Natural killer cell treated with Interleukin-12 subunit alpha and Interleukin-12 subunit beta and Interleukin-15 and Interleukin-18, amount 100 ng/mL, for 72 hours (primary cell): ENCODE measurements at regions not wholly inside any gene's neighbourhood (a gene's known extent, or its start where the extent isn't known, plus 50 kb on each side); places are given as distances from the start of the nearest gene placed in this dataset.
"Not testable (repeated sequence)": the region's sequence is repeated elsewhere in the genome, so short reads cannot be mapped to it uniquely, and the experiment has no call there.

Experiments
- ATAC-seq, 2 donors: fragments of 150-1000 bp; cut with Tn5 transposase in 1 of 2; sonication (Bioruptor Pico), chemical (Tn5 transposase) in 1 of 2; 2 replicates each; pipeline ENCODE4 v1.10.0; 2021
- DNase-seq: peaks from one replicate; pipeline ENCODE4 v3.0.0; 2022; ENCODE audit warnings: low spot score
- H3K27ac Mint-ChIP-seq, 2 donors: 1 replicate in 1 of 2; 2 replicates in 1 of 2; pipeline ENCODE4 v1.8.0; 2022; ENCODE audit warnings: mixed read lengths in 2 of 2, mild to moderate bottlenecking in 1 of 2, moderate library complexity in 1 of 2
- H3K27me3 Mint-ChIP-seq, 2 donors: 1 replicate in 1 of 2; 2 replicates in 1 of 2; pipeline ENCODE4 v1.8.0; 2022; ENCODE audit warnings: mixed read lengths in 2 of 2
- H3K36me3 Mint-ChIP-seq: one replicate; pipeline ENCODE4 v1.8.0; 2022; ENCODE audit warnings: mixed read lengths
- H3K4me1 Mint-ChIP-seq, 2 donors: 1 replicate in 1 of 2; 2 replicates in 1 of 2; pipeline ENCODE4 v1.8.0; 2022; ENCODE audit warnings: low read depth in 2 of 2, mixed read lengths in 2 of 2, mild to moderate bottlenecking in 1 of 2
- H3K4me3 Mint-ChIP-seq: one replicate; pipeline ENCODE4 v1.8.0; 2022; ENCODE audit warnings: mixed read lengths
- H3K9me3 Mint-ChIP-seq: 2 replicates; pipeline ENCODE4 v1.8.0; 2022; ENCODE audit warnings: mixed read lengths

DNA sequence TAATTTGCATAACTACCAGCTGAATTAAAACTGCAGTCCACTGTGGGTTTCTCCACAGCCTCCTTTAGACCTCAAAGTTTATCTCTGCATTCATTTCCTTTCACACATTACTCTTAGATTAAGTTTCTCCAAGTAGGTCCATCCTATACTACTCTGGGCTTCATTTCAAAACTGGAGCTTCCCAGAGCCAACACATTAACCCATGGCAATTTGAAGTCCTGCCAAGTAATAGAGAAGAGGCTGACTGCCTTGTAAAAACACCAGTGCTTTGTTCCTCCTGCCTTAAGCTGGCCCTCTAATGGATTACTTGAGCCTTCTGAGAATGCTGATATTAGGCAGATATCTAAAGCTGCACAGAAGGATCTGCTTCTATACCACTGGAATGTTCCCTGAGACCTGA, 997.2 kb upstream of the SLIT2 start:
- H3K4me3 Mint-ChIP-seq = no peak overlapping the region
- no peaks in the 10 kb centered on the region for H3K4me1 Mint-ChIP-seq
- H3K36me3 Mint-ChIP-seq = peaks cover 4% of the 10 kb centered on the region
- no peak overlapping the region for H3K27ac Mint-ChIP-seq
- ATAC-seq = no peak
- DNase-seq = no peak
- H3K27me3 Mint-ChIP-seq = no peaks in the 10 kb centered on the region
- peaks cover 25% of the 10 kb centered on the region for H3K9me3 Mint-ChIP-seq

DNA sequence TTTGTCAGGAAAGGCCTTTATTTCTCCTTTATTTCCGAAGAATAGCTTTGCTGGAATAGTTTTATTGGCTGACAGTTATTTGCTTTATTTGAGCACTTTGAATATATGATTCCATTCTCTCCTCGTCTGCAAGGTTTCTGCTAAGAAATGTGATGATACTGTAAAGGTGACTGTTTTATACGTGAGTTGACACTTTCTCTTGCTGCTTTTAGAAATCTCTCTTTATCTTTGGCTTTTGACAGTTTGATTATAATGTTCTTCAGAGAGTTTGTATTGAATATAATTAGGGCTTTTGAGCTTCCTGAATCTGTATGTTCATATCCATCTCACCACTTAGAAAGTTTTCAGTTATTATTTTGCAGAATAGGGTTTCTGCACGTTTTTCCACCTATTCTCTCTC, 1003.7 kb upstream of the SLIT2 start:
- Mint-ChIP-seq H3K27ac (no peak overlapping the region), H3K27me3 (no peaks in the 10 kb centered on the region), H3K9me3 (peaks cover 30% of the 10 kb centered on the region), H3K4me3 (no peak overlapping the region), H3K36me3 (peaks cover 9% of the 10 kb centered on the region), H3K4me1 (no peaks in the 10 kb centered on the region)
- DNase-seq (no peak), ATAC-seq (no peak)

DNA sequence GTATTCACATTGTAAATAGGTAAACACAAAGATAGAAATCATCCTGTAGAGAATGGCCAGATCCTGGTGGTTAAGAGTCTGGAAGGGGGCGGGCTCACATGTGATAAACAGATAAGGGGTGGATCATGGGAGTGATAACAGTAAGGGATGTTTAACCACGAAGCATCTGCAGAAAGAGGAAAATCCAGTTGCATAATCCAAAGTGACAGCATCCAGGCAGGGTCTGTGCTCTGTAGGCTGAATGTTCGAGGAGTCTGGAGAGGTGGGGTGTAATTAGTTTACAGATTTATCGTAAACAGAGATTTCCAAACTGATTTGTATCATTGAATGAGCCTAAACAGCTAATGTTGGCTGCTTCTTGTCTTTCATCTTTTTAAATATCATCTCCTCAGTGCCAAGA, 1009.8 kb upstream of the SLIT2 start:
- Mint-ChIP-seq H3K4me1 (no peaks in the 10 kb centered on the region), H3K27me3 (no peaks in the 10 kb centered on the region), H3K27ac (no peak overlapping the region), H3K36me3 (no peaks in the 10 kb centered on the region), H3K9me3 (peaks cover 13% of the 10 kb centered on the region), H3K4me3 (no peak overlapping the region)
- DNase-seq (no peak), ATAC-seq (no peak)

DNA sequence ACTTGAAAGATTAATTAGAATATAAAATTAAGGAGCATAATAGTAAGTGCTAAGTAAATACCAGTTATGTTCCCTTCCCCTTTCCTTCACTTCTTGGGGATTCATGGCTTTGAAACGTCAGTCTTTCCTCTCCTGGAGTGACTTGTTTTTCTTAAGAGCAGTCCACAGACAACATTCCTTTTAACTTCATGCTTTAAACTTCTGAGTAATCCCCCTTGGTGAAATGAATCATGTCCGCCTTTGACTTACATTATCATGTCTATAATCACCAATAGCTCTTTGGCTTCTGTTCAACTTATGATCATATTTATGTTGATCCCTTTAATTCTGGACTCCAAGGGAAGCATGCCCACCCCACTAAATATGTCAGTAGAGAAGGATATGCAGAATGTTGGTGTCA, 1012.1 kb upstream of the SLIT2 start:
- no peak for DNase-seq
- ATAC-seq = no peak

DNA sequence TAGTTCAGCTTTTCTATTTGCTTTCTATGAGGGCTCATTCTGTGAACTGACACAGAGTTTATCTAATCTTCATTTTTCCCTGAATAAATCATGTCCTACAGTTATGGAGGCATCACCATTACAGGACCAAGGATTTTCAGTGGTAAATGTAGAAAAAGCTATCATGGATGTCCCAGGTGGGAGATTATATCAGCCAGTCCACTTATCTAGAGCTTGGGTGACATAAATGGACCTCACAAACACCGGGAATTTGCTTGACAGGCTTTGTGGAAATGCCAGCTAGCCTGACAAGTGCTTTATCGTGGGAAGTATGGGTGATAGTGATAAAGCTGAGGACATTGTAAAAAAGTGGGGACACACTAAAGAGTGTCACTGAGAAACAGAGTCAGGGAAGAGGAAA, 1015.2 kb upstream of the SLIT2 start:
- H3K4me1 Mint-ChIP-seq = no peaks in the 10 kb centered on the region
- no peak for ATAC-seq
- peaks cover 13% of the 10 kb centered on the region for H3K9me3 Mint-ChIP-seq
- no peak overlapping the region for H3K27ac Mint-ChIP-seq
- H3K27me3 Mint-ChIP-seq = no peaks in the 10 kb centered on the region
- no peaks in the 10 kb centered on the region for H3K36me3 Mint-ChIP-seq
- H3K4me3 Mint-ChIP-seq = no peak overlapping the region
- no peak for DNase-seq

More for the DNA sequence above, 1012.1 kb upstream of the SLIT2 start:
- H3K4me3 Mint-ChIP-seq = no peak overlapping the region
- no peaks in the 10 kb centered on the region for H3K27me3 Mint-ChIP-seq
- peaks cover 14% of the 10 kb centered on the region for H3K9me3 Mint-ChIP-seq
- H3K4me1 Mint-ChIP-seq = no peaks in the 10 kb centered on the region
- H3K27ac Mint-ChIP-seq = no peak overlapping the region
- H3K36me3 Mint-ChIP-seq = no peaks in the 10 kb centered on the region

DNA sequence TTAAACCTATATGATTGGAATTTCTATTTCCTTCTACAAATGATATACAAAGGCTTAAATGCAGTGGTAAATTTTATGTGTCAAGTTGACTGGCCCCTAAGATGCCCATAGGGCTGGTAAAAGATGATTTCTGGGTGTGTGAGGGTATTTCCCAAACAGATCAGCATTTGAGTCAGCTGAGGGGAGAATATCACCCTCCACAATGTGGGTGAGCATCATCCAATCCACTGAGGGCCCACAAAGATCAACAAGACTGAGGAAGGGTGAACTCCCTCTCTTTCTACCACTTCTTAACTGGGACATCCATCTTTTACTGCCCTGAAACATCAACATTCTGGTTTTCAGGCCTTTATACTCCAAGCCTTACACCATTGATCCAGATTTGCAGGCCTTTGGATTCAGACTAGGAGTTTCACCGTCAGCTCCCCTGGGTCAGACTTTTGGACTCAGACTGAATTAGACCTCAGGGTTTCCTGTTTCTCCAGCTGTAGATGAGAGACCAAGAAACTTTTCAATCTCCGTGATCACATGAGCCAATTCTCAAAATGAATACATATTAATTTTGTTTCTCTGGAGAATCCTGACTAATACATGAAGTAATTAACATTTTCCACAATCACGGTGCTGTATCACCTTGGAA, 1020.7 kb upstream of the SLIT2 start:
- Mint-ChIP-seq H3K4me1 (no peaks in the 10 kb centered on the region), H3K27me3 (no peaks in the 10 kb centered on the region), H3K27ac (no peak overlapping the region), H3K4me3 (no peak overlapping the region), H3K9me3 (peaks cover 7% of the 10 kb centered on the region), H3K36me3 (no peaks in the 10 kb centered on the region)
- DNase-seq (no peak), ATAC-seq (no peak)

DNA sequence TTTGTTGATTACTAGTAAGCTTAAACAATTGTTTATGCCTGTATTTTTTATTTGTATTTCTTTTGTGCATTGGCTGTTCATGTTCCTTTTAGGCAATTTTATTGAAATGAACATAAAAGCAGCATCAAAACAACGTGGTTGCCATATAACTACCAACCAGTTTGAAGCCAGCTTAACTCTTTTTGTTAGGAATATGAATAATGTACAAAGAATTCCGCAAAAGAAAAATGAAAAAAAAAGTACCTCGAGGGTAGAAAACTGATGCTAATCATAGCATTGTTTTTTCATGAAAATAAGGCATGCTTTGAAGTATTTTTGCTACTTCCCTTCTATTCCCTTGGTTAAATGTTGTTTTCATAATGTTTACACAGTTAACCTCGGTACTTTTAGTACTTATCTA, 1024.0 kb upstream of the SLIT2 start:
- no peaks in the 10 kb centered on the region for H3K4me1 Mint-ChIP-seq
- no peaks in the 10 kb centered on the region for H3K9me3 Mint-ChIP-seq
- no peak overlapping the region for H3K4me3 Mint-ChIP-seq
- H3K36me3 Mint-ChIP-seq = no peaks in the 10 kb centered on the region
- DNase-seq = no peak
- ATAC-seq = no peak
- no peak overlapping the region for H3K27ac Mint-ChIP-seq
- H3K27me3 Mint-ChIP-seq = no peaks in the 10 kb centered on the region

DNA sequence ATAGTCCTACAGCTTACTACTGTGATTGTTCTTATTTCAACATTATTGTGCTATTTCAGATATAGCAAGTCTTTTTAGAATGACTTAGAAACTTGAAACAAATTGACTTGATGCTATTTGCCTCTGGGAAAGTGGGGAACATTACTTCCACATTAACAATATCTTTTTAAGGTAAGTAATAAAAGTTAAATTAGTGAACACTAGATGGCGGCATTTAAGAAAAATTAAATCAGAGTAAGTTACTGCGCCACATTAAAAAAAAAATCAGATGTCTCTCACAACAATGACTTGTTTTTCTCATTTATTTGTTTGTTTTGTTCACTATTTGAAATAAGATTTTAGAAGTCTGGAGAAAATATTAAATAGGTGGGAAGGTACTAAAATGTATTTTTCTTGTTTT, 1026.9 kb upstream of the SLIT2 start:
- DNase-seq (no peak), ATAC-seq (no peak)
- Mint-ChIP-seq H3K4me1 (no peaks in the 10 kb centered on the region), H3K36me3 (no peaks in the 10 kb centered on the region), H3K27ac (no peak overlapping the region), H3K4me3 (no peak overlapping the region), H3K9me3 (no peaks in the 10 kb centered on the region), H3K27me3 (no peaks in the 10 kb centered on the region)

DNA sequence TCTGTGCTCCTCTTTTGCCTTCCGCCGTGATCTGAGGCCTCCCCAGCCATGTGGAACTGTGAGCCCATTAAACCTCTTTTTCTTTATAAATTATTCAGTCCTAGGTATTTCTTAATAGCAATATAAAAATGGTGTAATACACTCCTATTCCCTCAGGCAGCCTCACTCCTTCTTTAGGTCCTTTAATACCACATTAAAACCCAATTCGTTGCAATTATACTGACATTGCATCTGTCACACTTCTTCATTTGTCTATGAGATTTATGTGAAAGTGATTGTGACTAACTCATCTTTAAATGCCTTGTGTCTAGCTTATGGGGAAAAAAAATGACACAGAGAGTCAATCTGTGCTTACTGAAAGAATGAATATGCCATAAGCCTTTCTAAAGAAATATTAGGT, 1035.2 kb upstream of the SLIT2 start:
- no peak overlapping the region for H3K4me3 Mint-ChIP-seq
- peaks cover 6% of the 10 kb centered on the region for H3K9me3 Mint-ChIP-seq
- ATAC-seq (no peak), DNase-seq (no peak)
- H3K27me3 Mint-ChIP-seq = no peaks in the 10 kb centered on the region
- no peaks in the 10 kb centered on the region for H3K4me1 Mint-ChIP-seq
- H3K36me3 Mint-ChIP-seq = no peaks in the 10 kb centered on the region
- H3K27ac Mint-ChIP-seq = no peak overlapping the region

DNA sequence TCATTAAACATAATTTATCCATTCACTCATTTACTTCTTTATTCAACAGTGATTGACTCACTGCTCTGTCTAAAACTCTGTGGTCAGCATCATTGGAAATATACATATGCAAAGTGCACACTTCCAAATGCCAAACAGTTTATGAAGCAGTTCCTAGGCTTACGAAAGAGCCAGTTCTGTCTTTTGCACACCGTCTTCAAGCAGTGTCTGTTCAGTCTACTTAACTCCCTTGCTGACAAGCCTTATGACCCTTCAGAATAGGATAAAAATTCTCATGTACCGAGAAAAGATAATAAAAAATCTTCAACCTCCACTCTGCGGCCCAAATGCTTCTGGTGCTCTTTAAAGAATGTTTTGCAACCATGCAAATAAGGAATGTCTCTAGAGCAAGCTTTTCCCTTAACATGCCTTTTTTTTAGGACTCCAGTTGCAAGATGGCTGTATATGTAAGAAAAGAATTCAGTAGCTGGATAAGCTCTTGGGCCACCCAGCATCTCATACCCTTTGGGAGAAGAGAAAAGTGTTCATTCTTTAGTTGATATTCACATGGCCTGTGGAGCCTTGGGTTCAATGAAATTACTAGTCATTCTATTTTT, 1037.0 kb upstream of the SLIT2 start:
- no peak for ATAC-seq
- H3K27me3 Mint-ChIP-seq = no peaks in the 10 kb centered on the region
- H3K4me1 Mint-ChIP-seq = no peaks in the 10 kb centered on the region
- DNase-seq = no peak
- H3K4me3 Mint-ChIP-seq = no peak overlapping the region
- no peaks in the 10 kb centered on the region for H3K36me3 Mint-ChIP-seq
- no peak overlapping the region for H3K27ac Mint-ChIP-seq
- peaks cover 12% of the 10 kb centered on the region for H3K9me3 Mint-ChIP-seq

DNA sequence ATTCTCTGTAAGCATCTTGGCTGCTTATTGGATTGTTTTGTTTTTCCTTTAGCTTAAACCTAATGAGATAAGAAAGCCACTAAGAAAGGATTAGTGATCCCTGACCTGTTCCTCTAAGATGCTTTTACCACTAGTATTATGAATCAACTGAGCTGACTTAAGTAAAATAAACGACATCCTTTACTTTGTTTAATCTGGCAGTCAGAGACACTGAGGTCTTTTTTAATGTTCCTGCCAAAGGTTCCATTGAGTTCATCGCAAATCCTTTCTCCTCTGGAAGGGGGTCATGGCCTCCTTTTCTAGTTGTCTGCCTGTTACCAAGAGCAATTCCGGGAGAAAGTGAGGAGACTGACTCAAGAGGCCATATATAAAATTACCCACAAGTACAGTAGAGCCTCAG, 1038.3 kb upstream of the SLIT2 start:
- no peaks in the 10 kb centered on the region for H3K27me3 Mint-ChIP-seq
- H3K9me3 Mint-ChIP-seq = peaks cover 12% of the 10 kb centered on the region
- H3K4me3 Mint-ChIP-seq = no peak overlapping the region
- no peaks in the 10 kb centered on the region for H3K36me3 Mint-ChIP-seq
- ATAC-seq (no peak), DNase-seq (no peak)
- H3K4me1 Mint-ChIP-seq = no peaks in the 10 kb centered on the region
- no peak overlapping the region for H3K27ac Mint-ChIP-seq

DNA sequence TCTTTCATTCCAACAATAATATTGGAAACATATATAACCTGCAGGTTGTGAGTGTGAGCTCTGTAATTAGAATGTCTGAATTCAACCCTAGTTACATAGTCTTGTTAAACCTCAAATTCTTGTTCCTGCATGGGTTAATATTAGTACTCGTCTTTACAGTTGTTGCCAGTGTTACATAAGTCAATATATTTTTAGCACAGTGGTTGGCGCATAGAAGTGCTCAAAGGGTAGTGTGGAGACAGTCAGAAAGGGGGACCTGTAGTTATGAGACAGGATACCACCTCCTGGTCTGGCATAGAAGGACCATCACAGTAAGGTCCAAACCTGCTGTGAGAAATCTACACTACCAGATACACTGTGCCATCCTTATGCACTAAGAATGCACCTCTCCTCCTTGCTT, 1045.9 kb upstream of the SLIT2 start:
- Mint-ChIP-seq H3K27ac (no peak overlapping the region), H3K27me3 (no peaks in the 10 kb centered on the region), H3K4me3 (no peak overlapping the region), H3K36me3 (no peaks in the 10 kb centered on the region), H3K4me1 (no peaks in the 10 kb centered on the region), H3K9me3 (peaks cover 9% of the 10 kb centered on the region)
- no peak for ATAC-seq
- no peak for DNase-seq

DNA sequence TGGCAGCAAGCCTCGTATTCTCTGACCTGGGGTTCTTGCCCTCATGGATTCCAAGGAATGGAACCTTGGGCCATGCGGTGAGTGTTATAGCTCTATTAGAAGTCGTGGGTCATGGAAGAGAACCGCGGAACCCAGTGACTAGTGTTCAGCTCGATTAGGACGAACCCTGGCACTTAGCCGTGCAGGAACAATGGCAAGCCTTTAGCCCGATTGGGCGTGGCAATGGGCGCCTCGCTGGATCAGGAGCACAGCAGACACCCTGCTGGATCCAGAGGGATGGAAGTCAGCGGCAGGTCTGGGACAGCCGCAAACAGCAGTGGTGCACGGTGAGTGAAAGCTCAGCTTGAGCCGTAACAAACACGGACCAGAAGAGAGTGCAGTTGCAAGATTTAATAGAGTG, 1053.9 kb upstream of the SLIT2 start:
- H3K9me3 Mint-ChIP-seq, H3K4me3 Mint-ChIP-seq, H3K36me3 Mint-ChIP-seq, DNase-seq, H3K27ac Mint-ChIP-seq, H3K4me1 Mint-ChIP-seq, H3K27me3 Mint-ChIP-seq, ATAC-seq: not testable (repeated sequence)

DNA sequence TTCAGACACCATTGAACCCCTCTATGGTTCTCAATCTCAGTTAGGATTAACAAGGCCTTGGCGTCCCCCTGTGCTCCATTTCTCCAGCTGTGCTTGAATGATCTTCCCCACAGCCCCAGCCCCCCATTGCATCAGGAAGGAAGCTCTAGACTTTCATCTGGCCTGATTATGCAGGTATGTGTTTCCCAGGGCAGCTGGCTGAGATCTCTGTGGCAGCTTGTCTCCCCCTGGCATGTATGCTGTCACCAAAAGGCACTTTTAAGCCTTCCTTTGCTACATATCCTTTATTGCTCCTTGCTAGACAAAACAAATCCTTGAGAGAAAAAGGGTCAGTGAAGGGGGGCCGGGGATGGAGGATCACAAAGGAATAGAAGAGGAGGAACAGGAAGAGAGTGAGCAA, 1056.0 kb upstream of the SLIT2 start:
- Mint-ChIP-seq H3K27ac (no peak overlapping the region), H3K9me3 (peaks cover 13% of the 10 kb centered on the region), H3K36me3 (no peaks in the 10 kb centered on the region), H3K4me3 (no peak overlapping the region), H3K27me3 (no peaks in the 10 kb centered on the region), H3K4me1 (no peaks in the 10 kb centered on the region)
- ATAC-seq = no peak
- DNase-seq = no peak

DNA sequence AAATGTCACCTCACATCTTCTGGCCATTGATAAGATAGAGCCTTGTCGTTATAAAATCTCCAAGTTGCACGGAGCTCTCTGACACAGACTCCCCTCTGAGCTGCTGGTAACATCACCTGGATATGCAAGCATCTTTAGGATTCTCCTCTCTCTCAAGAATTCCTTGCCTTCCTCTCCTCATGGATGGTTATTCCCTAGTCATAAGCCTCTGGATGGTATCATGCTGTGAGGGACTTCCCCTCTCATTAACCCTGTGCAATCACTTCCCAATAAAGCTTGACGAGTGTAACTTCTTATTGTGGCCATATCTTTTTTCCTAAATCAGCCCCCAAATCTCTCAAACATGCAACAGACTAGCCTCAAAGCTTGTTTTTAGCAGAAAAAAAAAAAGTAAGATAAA, 1057.0 kb upstream of the SLIT2 start:
- Mint-ChIP-seq H3K27ac (no peak overlapping the region), H3K4me3 (no peak overlapping the region), H3K36me3 (no peaks in the 10 kb centered on the region), H3K4me1 (no peaks in the 10 kb centered on the region), H3K9me3 (peaks cover 13% of the 10 kb centered on the region), H3K27me3 (no peaks in the 10 kb centered on the region)
- DNase-seq (no peak), ATAC-seq (no peak)
